HG02852 (cell line): ENCODE measurements at regions not wholly inside any gene's neighbourhood (a gene's known extent, or its start where the extent isn't known, plus 50 kb on each side); places are given as distances from the start of the nearest gene placed in this dataset.
"Not testable (repeated sequence)": the region's sequence is repeated elsewhere in the genome, so short reads cannot be mapped to it uniquely, and the experiment has no call there.

Experiments used
- ATAC-seq: cut with Tn5 transposase; IDR thresholded peaks from one replicate; pipeline ENCODE4 v1.9.1; 2021; ENCODE audit warnings: mild to moderate bottlenecking, moderate library complexity; ENCODE audit not compliant: unreplicated experiment

DNA sequence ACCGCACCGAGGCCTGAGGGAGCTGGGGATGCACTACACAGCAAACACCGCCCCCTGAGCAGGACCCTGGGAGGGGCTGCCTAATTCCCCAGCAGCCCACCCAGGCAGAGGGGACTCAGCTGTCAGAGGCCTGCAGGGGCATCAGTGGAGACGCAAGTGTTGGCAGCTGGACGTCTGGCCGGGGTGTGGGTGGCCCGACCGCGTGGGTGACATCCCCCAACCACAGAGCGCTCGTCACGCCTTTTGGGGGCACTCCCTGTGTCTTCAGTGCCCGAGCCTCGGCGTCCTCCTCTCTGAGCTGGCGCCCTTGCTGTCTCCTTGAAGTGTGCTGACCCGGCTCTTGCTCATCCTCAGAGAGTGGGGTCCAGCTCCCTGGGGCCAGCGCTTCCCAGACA, 150.2 kb downstream of the BRD1 start:
- ATAC-seq, result no peak

DNA sequence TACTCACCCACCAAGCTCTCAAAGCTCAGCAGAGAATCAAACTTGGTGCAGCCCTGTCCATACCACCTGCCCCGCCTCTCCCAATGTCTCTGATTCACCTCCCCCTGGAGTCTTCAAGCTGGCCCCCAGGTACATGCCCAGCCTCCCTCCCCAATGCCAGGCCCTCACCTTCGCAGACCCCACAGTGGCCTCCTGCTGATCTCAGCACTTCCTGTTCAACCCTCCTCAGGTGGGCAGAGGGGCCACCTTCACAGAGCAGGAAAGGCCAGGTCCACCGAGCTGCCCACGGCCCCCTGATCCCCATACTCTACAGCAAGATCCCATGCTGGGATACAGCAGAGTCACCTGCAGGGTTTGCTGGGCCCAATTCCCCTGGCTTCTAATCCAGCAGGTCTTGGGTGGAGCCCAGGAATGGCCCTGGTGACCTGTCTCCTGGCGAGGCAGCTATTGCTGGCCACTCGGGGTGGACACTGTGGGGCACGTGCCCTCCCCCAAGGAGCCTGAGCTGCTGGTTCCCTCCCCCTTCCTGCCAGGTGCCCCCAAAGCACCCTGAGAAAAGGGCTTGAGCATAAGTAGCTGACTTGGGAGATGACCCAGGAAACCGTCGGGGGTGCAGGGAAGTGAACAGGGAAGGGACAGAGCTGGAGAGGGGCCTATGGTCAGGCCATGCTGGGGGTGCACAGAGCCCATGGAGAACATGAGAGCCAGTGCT, 150.7 kb downstream of the BRD1 start:
- no peak for ATAC-seq

DNA sequence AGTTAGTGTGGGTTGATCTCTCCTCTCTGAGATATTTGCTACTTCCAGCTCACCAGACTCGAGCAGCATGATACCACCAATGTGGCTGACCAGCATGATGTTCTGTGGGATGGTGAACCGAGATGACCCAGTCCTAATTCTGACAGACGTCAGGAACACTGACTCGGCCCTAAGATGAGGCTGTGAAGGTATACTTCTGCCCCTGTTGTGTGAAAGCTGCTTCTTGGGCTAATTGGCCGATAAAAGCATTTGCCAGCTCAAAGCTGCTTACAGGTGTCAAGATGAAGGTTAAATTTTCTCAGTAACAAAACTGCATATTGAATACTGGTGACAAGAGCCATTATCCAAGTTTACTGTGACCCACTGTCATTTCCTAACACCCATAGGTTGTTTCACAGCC, 151.4 kb downstream of the BRD1 start:
- ATAC-seq, result no peak

DNA sequence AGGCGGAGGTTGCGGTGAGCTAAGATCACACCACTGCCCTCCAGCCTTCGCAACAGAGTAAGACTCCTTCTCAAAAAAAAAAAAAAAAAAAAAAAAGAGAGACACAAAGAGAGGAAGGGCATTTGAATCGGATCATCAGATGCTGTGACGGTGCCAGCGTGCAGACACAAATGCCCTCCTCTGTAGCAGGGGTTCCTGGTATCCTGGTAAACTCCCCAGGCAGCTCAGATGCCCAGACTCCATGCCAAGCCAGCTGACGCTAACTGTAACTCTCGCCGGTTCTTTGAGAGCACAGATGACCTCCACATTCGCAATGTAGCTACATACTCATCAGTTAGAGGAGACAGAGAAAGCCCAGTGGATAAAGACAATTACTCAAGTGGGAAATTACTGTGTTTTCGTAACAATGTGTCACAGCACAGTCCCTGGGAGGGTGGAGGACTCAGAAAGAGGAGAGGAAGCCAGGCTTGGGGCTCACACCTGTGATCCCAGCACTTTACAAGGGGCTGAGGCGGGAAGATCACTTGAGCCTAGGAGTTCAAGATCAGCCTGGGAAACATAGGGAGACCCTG, 153.1 kb downstream of the BRD1 start:
- ATAC-seq, result no peak

DNA sequence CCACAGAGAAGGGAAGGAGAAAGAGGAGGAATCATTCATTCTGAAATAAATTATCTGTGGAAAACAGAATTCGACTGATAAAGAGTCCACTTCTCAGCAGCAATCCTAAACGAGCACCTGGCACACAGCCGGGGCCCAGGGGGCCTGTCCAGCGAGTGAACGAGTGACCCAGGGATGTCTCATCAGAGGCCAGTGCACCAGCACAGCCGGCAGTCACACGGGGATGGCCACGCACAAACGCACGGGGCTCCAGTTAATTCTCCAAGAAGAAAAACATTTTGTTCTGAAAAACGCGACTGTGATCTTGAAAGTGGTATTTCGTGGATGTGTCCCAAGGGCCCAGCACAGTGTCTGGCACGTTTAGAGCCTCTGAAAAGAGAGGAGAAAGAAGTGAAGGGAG, 154.6 kb downstream of the BRD1 start:
- no peak for ATAC-seq

DNA sequence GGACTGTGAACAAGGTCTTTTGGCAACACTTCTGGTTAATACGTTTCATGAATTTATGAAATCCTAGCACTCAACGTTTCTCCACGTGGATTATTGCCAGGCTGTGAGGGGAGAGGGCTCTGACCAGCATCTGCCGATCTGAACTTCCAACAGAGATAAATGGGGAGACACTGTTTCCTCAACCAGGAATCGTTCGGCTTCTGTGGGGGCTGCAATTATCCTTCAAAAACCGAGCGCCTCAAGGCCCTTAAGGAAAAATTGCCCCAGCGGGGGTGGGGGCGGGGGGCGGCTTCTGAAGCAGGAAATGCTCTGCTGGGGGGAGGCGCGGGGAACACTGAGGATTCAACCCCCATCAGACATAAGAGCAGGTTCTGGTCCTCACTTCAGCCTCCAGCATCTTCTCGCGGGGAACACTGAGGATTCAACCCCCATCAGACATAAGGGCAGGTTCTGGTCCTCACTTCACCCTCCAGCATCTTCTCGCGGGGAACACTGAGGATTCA, 155.6 kb downstream of the BRD1 start:
- ATAC-seq, result no peak

DNA sequence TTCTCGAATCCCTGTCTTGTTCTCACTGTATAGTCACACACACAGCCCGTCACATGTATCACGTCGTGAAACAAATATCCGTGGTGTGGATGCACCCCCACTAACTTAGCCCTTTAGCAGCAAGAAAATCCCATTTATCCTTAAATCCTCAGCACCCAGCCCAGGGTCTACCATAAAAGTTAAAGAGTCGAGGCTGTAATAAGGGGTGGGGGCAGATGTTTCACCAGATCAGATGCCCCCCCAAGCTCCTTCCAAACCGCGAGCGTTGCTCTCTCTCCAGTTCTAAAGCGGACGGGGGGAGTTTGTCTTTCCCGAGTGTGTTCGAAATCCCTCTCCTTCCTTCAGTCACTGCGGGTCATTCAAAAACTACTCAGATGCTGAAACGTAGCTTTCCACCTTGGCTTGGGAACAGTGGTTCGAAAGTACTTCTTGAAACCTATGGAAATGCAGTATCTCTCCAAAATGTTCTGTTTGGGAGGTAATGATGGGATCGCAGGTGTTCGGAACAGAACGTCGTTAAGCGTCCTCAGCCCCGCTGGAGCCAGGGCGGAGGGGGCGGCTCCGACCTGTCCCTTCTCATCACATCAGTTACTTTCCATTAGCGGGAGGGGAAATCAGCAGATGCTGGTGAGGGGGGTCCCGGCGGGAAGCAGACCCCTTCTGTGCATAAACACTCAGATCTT, 156.2 kb downstream of the BRD1 start:
- ATAC-seq, result no peak

DNA sequence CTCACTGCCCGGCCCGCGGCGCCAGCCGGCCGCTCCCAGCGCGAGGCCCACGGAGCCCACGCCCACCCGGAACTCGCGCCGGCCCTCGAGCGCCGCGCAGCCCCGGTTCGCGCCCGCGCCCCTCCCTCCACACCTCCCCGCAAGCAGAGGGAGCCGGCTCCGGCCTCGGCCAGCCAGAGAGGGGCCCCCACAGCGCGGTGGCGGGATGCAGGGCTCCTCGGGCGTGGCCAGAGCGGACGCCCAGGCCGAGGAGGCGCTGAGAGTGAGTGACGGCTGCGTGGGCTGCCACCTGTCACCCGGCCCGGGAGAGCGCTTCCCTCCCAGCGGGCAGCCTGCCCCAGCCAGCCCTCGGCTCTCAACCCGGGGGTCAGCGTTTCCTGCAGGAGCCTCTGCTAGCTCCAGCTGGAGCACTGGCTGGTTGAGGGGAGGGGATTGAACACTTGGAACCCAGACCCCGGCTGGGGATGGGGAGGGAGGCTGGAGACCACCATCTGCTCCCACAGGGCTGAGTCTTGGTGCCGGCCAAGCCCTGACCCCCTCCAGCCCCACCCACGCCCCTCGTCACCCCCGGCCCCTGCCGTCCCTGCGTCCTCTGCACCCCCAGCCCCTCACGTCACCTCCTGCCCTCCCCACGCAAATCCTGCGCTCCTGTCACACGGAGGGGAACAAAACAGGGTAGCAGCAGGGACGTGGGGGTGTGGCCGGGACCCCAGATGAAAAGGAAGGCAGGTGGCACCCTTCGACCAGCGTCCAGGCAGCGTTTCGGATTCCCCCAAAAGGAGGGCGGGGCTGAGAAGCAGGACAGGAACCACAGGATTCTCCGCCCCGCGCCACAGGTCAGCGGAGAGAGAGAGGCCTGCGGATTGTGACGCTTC, 157.0 kb downstream of the BRD1 start:
- ATAC-seq, result no peak

DNA sequence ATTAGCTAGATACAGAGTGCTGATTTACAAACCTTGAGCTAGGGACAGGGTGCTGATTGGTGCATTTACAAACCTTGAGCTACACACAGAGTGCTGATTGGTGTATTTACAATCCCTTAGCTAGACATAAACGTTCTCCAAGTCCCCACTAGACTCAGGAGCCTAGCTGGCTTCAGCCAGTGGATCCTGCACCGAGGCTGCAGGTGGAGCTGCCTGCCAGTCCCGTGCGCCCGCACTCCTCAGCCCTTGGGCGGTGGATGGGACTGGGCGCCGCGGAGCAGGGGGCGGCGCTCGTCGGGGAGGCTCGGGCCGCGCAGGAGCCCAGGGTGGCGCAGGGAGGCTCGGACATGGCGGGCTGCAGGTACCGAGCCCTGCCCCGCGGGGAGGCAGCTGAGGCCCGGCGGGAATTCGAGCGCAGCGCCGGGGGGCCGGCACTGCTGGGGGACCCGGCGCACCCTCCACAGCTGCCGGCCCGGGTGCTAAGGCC, 157.7 kb downstream of the BRD1 start:
- ATAC-seq, result not testable (repeated sequence)

DNA sequence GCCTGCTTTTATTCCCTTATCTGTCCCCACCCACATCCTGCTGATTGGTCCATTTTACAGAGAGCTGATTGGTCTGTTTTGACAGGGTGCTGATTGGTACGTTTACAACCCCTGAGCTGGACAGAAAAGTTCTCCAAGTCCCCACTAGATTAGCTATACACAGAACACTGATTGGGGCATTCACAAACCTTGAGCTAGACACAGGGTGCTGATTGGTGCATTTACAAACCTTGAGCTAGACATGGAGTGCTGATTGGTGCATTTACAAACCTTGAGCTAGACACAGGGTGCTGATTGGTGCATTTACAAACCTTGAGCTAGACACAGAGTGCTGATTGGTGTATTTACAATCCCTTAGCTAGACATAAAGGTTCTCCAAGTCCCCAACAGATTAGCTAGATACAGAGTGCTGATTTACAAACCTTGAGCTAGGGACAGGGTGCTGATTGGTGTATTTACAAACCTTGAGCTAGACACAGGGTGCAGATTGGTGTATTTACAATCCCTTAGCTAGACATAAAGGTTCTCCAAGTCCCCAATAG, 158.2 kb downstream of the BRD1 start:
- not testable (repeated sequence) for ATAC-seq

DNA sequence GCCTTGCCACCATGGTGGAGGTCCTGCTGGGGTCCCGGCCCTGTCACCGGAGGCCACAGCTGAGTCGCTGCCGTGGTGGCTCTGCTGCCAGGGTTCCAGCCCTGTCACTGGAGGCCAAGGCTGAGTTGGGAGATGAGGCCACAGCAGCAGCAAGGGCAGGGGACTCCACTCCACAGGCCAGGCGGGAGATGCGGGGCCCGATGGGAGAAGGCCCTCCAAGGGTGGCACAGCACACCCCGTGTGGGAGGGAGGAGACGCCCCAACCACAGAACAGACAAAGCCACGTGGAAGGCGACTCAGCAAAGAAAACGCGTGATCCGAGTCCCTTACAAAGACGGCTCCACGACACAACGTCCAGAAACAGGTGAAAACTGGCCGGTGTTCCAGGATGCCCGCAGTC, 159.3 kb downstream of the BRD1 start:
- ATAC-seq, result no peak

DNA sequence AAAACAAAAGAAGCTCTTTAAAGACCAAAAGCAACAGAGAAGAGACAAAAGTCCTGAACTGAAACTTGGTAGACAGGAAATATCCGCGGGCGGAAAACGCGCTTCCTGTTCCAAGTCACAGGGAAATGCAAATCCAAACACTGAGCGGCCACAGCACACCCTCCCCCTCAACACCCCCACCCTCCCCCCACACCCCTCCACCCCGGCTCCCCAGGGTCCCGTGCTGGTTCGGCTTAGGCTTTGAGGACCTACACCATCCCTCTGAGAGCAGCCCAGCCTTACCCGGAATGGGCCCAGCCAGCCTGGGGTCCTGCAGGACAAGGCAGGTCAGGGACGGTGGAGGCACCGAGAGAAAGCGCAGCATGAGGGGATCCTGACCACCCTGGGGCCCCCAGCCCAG, 160.4 kb downstream of the BRD1 start:
- ATAC-seq, result no peak

DNA sequence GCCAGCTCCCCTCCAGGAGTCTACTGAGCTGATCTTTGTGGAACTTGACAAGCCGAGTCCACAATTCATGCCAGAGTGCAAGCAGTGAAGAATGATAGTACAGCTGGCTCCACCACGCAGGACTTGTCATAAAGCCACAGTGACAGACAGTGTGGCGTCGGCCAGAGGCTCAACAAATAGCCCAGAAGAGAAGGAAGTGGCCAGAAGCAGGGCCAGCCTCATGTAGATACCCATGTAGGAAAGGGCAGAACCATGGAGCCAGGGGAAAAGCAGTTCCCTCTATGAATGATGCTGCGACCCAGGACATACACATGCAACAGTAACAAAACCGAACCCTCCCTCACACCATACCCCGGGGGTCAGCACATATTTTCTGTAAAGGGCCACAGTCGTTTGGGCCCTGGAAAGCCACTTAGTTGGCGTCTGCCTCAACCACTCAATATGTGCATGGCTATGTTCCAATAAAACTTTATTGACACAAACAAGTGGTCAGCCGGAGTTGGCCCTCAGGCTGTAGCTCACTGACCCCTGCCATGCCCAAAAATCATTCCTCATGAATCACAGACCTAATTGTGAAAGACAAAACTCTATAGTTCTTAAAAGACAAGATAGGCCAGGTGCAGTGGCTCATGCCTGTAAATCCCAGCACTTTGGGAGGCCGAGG, 161.4 kb downstream of the BRD1 start:
- no peak for ATAC-seq

DNA sequence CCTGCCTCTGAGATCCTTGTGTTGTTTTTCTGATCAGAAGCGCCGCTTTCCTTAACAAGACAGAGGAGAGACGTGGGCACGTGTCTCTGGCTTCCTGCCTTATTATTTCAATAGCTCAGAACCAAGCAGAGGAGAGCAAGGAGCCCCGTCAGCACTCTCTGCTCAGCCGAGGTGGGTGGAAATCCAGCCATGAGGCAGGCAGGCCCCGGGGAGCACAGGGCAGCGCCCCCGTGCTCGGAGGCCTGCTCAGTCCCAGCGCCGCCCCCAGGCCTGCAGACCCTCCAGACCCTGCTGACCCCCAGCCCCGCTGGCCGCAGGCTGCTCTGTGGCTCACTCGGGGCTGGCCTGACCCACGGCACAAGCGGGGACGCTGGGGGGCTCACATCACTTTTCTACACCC, 162.8 kb downstream of the BRD1 start:
- no peak for ATAC-seq

DNA sequence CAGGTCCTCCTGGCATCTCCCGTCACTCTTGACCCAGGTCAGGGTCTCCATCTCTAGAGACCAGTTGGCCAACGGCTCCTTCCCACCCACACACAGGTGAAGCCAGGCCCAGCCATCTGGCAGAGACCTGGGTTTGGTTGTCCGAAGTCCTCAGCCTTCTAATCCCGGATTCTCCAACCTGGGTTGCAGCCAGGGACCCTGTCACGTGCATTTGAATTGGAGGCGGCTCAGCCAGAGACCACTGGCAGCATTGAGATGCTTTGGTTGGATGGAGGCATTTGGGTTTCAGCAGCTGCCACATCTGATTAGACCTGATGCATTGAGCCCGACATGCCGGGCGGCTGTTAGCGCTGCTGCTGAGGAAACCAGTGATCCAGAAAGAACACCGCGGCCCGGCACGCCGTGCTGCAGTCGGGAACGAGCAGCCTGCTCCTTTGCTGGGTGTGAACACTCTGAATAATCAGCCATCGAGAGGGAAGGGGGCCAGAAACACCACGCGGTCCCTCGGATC, 163.2 kb downstream of the BRD1 start:
- no peak for ATAC-seq

DNA sequence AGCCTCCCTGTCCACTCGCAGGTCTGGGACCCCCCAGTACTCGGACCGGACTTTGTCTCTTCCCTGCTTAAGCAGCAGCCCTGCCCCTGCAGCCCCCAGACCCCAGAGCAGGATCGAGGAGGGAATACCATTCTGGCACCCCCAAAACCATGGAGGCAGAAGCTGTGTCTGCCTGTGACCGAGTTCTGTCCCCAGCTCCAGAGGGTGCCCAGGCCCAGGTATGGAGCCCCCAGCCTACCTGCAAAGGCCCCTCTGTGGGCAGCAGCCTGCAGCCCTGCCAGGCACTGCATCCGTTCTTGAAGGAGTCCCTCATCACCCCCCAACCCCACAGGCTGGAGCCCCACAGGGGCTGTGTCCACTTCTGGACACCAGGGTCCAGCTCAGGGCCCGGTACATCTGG, 163.8 kb downstream of the BRD1 start:
- no peak for ATAC-seq

DNA sequence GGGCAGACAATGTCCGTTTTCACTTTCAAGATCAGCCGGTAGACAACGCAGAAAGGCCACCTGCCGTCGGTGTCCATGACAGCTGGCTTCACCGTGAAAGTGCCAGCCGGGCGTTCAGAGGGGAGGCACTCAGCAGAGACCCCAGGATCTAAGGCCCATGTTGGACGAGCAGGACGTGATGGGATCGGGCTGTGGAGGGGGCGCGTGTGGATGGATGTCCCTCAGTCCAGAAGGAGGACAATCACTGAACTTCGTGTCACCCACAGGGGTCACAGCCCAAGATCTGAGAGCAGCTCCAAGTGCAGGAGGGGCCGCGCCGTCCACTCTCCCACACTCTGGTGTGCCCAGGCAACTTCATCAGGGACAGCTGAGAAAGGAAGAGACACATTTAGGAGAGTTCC, 164.4 kb downstream of the BRD1 start:
- ATAC-seq, result no peak

DNA sequence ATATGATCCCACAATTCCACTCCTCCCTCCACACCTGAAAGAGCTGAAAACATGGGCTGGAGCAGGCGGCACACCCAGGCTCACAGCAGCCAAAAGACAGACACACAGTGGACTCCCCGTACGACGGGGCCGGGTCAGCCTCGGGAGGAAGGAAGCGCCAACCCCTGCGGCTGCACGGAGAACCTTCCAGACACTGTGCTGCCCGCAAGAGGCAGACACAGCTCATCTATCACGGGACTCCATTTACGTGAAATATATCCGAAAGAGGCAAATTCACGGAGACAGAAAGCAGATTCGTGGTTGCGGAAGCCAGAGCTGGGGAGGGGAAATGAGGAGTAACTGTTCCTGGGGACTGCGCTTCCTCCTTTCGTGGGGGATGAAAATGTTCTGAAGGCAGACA, 165.0 kb downstream of the BRD1 start:
- ATAC-seq, result no peak

DNA sequence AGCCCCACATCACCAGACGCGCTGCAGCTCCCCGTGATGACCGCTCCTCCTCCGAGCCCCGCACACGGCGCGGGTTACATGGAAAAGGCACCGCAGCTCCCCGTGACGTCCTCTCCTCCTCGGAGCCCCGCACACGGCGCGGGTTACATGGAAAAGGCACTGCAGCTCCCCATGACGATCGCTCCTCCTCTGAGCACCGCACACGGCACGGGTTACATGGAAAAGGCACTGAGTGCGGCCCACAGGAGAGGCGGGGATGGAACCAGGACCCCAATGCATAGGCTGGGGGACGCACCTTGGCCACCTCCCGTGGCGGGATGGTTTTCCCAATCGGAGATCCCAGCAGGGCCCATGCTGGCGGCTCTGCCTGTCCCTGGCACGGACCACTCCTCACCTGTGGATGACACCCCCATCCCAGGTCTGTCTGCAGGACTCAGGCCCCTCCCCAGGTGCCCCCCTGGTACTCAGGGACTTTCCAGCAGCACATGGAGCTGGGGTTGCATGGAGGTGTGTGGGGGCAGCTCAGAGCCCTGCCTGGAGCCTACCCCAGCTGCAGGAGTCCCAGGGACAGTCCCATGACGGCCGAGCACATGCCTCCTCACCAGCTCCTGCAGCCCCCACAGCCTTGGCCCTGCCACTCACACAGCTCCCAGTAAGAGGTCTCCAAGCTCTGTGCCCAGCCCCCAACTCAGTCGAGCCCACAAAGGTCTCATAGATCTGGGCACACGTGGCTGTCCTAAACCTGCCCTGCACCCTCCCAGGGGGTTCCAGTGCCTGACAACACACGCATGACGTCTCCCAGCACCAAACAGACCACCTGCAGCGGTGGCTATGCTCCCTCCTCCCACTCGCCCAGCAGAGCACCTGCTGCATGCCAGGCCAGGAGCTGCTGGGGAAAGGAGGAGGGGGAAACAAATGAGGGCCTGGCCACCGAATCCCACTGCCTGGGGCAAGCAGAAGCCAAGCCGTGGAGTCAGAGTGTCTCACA, 166.6 kb downstream of the BRD1 start:
- no peak for ATAC-seq
